ENCODE measurements at regions not wholly inside any gene's neighbourhood (a gene's known extent, or its start where the extent isn't known, plus 50 kb on each side); places are given as distances from the start of the nearest gene placed in this dataset.

- no peak overlapping the region for H3K4me2 ChIP-seq (ENCODE audit: insufficient read depth, low read length)
- DNase-seq (ENCODE audit: low read depth, low spot score) (no peak), FAIRE-seq (no peak)
- no peaks in the 10 kb centered on the region for H3K79me2 ChIP-seq (ENCODE audit: control insufficient read depth, insufficient read depth, low read length)
- no peak overlapping the region for H3K27ac ChIP-seq (ENCODE audit: insufficient read depth, low read depth, low read length)
- no peak for TF ChIP-seq JUN (IDR thresholded peaks at IDR 0.05; ENCODE audit: borderline replicate concordance, insufficient read depth, insufficient read length, low read depth)
- no peak for TF ChIP-seq MAX (IDR thresholded peaks at IDR 0.05; ENCODE audit: insufficient read depth, insufficient read length)
- H3K36me3 ChIP-seq (ENCODE audit: control insufficient read depth in 2 of 2, extremely low read depth in 1 of 2, insufficient read depth in 2 of 2, low read length in 2 of 2) = no peaks in the 10 kb centered on the region
- no peaks in the 10 kb centered on the region for H4K20me1 ChIP-seq (replicated peaks; ENCODE audit: control insufficient read depth, extremely low read depth, insufficient read depth, low read length)
- no peaks in the 10 kb centered on the region for H3K9me3 ChIP-seq (replicated peaks; ENCODE audit: control insufficient read depth, insufficient read depth, low read length)
- no peak overlapping the region for H3K9ac ChIP-seq (replicated peaks; ENCODE audit: extremely low read depth, insufficient read depth, low read length)
- dilution Hi-C loops (cut with MboI; ENCODE audit: extremely low pct_ligation_motif_present, low sequenced_read_pairs) (no loop called here), intact Hi-C loops (cut with micrococcal nuclease) (no loop called here)
- ChIA-PET CTCF (no interaction called here), POLR2A (no interaction called here)
- no peaks in the 10 kb centered on the region for H3K27me3 ChIP-seq (ENCODE audit: control insufficient read depth in 2 of 2, insufficient read depth in 2 of 2, low read length in 2 of 2)
- H3K4me3 ChIP-seq (replicated peaks in 1 of 3; ENCODE audit: insufficient read depth in 1 of 3, low read depth in 1 of 3, low read length in 3 of 3) = no peak overlapping the region
- H3K9me1 ChIP-seq (replicated peaks; ENCODE audit: control insufficient read depth, extremely low read depth, insufficient read depth, low read length) = no peaks in the 10 kb centered on the region
- H2AFZ ChIP-seq (ENCODE audit: low read depth, low read length) = no peak overlapping the region
- no TSS peak for BruUV-seq (replicated peaks)
- H3K4me1 ChIP-seq (ENCODE audit: control insufficient read depth, extremely low read depth, insufficient read depth, low read length) = no peaks in the 10 kb centered on the region
Observed at GRCh38 chr14:101407328-101407727, 154.0 kb upstream of the DIO3 start.

GRCh38 chr14:101408077-101408831 is 153.0 kb upstream of the DIO3 start:
- Histone ChIP-seq H4K20me1 (replicated peaks; ENCODE audit: control insufficient read depth, extremely low read depth, insufficient read depth, low read length) (no peaks in the 10 kb centered on the region), H3K79me2 (ENCODE audit: control insufficient read depth, insufficient read depth, low read length) (no peaks in the 10 kb centered on the region), H3K27me3 (ENCODE audit: control insufficient read depth in 2 of 2, insufficient read depth in 2 of 2, low read length in 2 of 2) (no peaks in the 10 kb centered on the region), H3K4me2 (ENCODE audit: insufficient read depth, low read length) (no peak overlapping the region), H3K27ac (ENCODE audit: insufficient read depth, low read depth, low read length) (no peak overlapping the region), H3K4me1 (ENCODE audit: control insufficient read depth, extremely low read depth, insufficient read depth, low read length) (no peaks in the 10 kb centered on the region), H3K4me3 (replicated peaks in 1 of 3; ENCODE audit: insufficient read depth in 1 of 3, low read depth in 1 of 3, low read length in 3 of 3) (no peak overlapping the region), H3K36me3 (ENCODE audit: control insufficient read depth in 2 of 2, extremely low read depth in 1 of 2, insufficient read depth in 2 of 2, low read length in 2 of 2) (no peaks in the 10 kb centered on the region), H3K9ac (replicated peaks; ENCODE audit: extremely low read depth, insufficient read depth, low read length) (no peak overlapping the region), H3K9me3 (replicated peaks; ENCODE audit: control insufficient read depth, insufficient read depth, low read length) (no peaks in the 10 kb centered on the region), H2AFZ (ENCODE audit: low read depth, low read length) (no peak overlapping the region), H3K9me1 (replicated peaks; ENCODE audit: control insufficient read depth, extremely low read depth, insufficient read depth, low read length) (no peaks in the 10 kb centered on the region)
- intact Hi-C loops (cut with micrococcal nuclease) (no loop called here), dilution Hi-C loops (cut with MboI; ENCODE audit: extremely low pct_ligation_motif_present, low sequenced_read_pairs) (no loop called here)
- TF ChIP-seq FOS (IDR thresholded peaks at IDR 0.05; ENCODE audit: borderline replicate concordance, insufficient read depth, low read length) = no peak
- TF ChIP-seq EZH2 (IDR thresholded peaks at IDR 0.05; ENCODE audit: borderline replicate concordance, low read depth, low read length, severe bottlenecking) = no peak
- TF ChIP-seq POLR2AphosphoS5 (IDR thresholded peaks at IDR 0.05; ENCODE audit: insufficient read depth, low read depth, low read length) = no peak
- TF ChIP-seq GATA2 (IDR thresholded peaks at IDR 0.05; ENCODE audit: insufficient read depth, insufficient read length, low read depth, low read length) = no peak
- no peak for TF ChIP-seq CTCF (IDR thresholded peaks at IDR 0.05; ENCODE audit: extremely low read depth in 1 of 2, insufficient read depth in 1 of 2, low read depth in 1 of 2, low read length in 2 of 2)
- no peak for TF ChIP-seq MYC (IDR thresholded peaks at IDR 0.05; ENCODE audit: low read depth, low read length)
- TF ChIP-seq POLR2A (IDR thresholded peaks at IDR 0.05; ENCODE audit: low read depth, low read length) = no peak
- TF ChIP-seq JUN (IDR thresholded peaks at IDR 0.05; ENCODE audit: borderline replicate concordance, insufficient read depth, insufficient read length, low read depth) = no peak
- no peak for TF ChIP-seq MAX (IDR thresholded peaks at IDR 0.05; ENCODE audit: insufficient read depth, insufficient read length)
- DNase-seq (ENCODE audit: low read depth, low spot score) = no peak
- BruUV-seq (replicated peaks) = no TSS peak
- CTCF ChIA-PET = no interaction called here
- POLR2A ChIA-PET = no interaction called here
- FAIRE-seq = no peak

Measured in endothelial cell of umbilical vein (primary cell).